AG09309 (cell line): ENCODE measurements at regions not wholly inside any gene's neighbourhood (a gene's known extent, or its start where the extent isn't known, plus 50 kb on each side); places are given as distances from the start of the nearest gene placed in this dataset.

ENCODE experiments used
- DNase-seq: peaks from one replicate; pipeline ENCODE4 v3.0.0-alpha.2; 2010; ENCODE audit warnings: low read depth
- H3K4me3 ChIP-seq: 2 replicates; pipeline ENCODE4 v1.5.1; 2011; ENCODE audit warnings: mild to moderate bottlenecking, low read depth, low read length, moderate library complexity; ENCODE audit not compliant: control insufficient read depth
- CTCF ChIP-seq: IDR thresholded peaks from 2 replicates; pipeline ENCODE4 v1.5.1; 2011; ENCODE audit warnings: mild to moderate bottlenecking, low read depth, low read length, inconsistent platforms; ENCODE audit not compliant: insufficient read depth, control insufficient read depth; ENCODE audit errors: missing control alignments

DNA sequence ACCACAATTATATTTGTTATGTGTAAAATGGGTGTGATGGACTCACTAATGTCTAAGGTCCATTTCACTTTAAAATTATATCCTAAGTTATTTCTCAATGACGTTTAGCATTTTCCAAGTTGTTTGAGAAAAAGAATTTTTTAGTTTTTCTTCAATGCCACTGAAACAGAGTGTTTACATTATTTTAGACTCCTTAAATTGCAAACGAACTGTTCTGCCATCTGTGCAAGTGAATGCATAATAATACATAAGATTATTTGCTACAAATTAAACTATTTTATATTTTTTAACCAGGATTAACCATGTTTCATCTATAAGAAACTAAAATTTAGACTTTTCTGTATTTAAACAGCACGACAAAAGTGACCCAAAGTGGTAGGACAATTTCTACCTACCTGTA is 425.4 kb downstream of the NDFIP2 start:
- no peak for TF ChIP-seq CTCF
- H3K4me3 ChIP-seq = no peak overlapping the region
- DNase-seq = no peak

- no peak for TF ChIP-seq CTCF
- no peak overlapping the region for H3K4me3 ChIP-seq
- no peak for DNase-seq
Observed at GRCh38 chr13:79905018-79905417, 424.1 kb downstream of the NDFIP2 start.

GRCh38 chr13:79904581-79904980 is 423.6 kb downstream of the NDFIP2 start:
- DNase-seq = no peak
- no peak overlapping the region for H3K4me3 ChIP-seq
- TF ChIP-seq CTCF = no peak

DNA sequence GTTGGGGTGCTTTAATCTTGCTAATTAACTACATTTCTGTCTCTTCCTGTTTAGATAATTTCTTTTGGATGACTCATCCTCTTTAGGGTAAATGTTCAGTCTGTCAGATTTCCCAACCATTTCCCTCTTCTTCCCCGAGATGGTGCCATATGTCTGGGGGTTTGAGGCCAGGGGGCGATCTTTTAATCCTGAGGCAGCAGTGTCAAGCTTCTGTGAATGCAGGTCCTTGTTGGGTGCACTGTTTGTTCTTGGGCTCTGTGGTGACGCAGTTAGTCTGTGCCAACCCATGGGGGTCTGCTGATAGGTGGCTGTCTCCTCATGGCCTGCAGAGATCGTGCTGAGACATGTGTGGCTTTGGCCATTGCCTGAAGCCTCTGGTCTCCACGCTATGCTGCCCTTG is 420.4 kb downstream of the NDFIP2 start:
- no peak for TF ChIP-seq CTCF
- DNase-seq = no peak
- H3K4me3 ChIP-seq = no peak overlapping the region

DNA sequence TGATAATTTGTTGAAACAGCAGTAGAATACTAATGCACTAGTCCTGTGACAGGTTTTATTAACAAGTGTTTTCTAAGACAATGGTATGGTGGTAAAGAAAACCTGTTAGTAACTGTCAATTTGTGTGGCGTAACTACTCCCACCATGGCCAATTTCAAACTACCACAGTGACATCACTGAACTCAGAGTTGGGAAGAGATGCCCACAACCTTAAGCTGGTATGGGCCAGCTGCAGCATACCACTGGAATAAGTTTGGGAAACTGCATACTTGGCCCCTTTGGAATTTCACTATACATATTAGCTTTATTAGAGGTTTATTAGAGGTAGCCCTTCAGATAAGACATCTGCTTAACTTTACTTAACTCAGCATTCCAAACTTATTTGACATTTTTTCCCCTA is 419.4 kb downstream of the NDFIP2 start:
- DNase-seq = no peak

DNA sequence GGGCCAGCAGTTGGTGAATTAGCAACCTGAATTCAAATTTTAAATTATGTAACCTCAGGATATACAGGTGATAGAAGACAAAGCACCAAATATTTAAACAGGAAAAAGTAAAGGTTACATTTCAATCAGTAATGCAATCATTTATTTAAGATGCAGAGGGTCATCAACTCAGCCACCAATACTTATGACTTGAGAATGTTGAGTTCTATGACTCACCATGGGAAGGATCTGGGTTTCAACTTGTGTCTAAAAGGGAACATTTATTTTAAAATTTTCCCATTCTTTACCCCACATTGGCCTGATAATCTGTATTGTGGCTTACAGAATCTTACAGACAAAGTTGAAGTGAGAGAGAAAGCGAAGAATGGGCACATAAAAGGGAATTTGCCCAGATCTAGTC is 418.0 kb downstream of the NDFIP2 start:
- H3K4me3 ChIP-seq = no peak overlapping the region
- TF ChIP-seq CTCF = no peak
- no peak for DNase-seq

More for the DNA sequence above, 419.4 kb downstream of the NDFIP2 start:
- no peak overlapping the region for H3K4me3 ChIP-seq
- no peak for TF ChIP-seq CTCF

- no peak for TF ChIP-seq CTCF
- DNase-seq = no peak
- no peak overlapping the region for H3K4me3 ChIP-seq
Observed at GRCh38 chr13:79898202-79898826, 417.4 kb downstream of the NDFIP2 start.
